Testis (tissue), 2 donors: ENCODE measurements at regions not wholly inside any gene's neighbourhood (a gene's known extent, or its start where the extent isn't known, plus 50 kb on each side); places are given as distances from the start of the nearest gene placed in this dataset.

Source experiments
- DNase-seq: peaks from one replicate; pipeline ENCODE4 v3.0.0-alpha.2; 2019
- H3K27ac ChIP-seq, 2 donors: fragments of 200-600 bp; sonication (generic); one replicate each; pipeline ENCODE4 v1.5.1; 2019
- H3K27me3 ChIP-seq: fragments of 200-600 bp; sonication (generic); one replicate; pipeline ENCODE4 v1.5.1; 2019
- H3K36me3 ChIP-seq: fragments of 200-600 bp; sonication (generic); one replicate; pipeline ENCODE4 v1.5.1; 2017; ENCODE audit warnings: low read depth; ENCODE audit errors: missing control alignments
- H3K4me1 ChIP-seq: fragments of 200-600 bp; sonication (generic); one replicate; pipeline ENCODE4 v1.5.1; 2019
- H3K4me3 ChIP-seq, 2 donors: fragments of 200-600 bp; sonication (generic); one replicate each; pipeline ENCODE4 v1.5.1; 2017 to 2019
- H3K9me3 ChIP-seq: fragments of 200-600 bp; sonication (generic); one replicate; pipeline ENCODE4 v1.5.1; 2017
- CTCF ChIP-seq, 3 experiments: fragments of 450-650 bp in 2 of 3; fragments of 200-600 bp in 1 of 3; sonication (generic) in 1 of 3; IDR thresholded peaks; one replicate each; pipeline ENCODE4 v1.5.1; 2016 to 2019; ENCODE audit warnings: antibody characterized with exemption in 3 of 3, mild to moderate bottlenecking in 2 of 3, moderate library complexity in 1 of 3
- POLR2A ChIP-seq: fragments of 450-650 bp; IDR thresholded peaks from one replicate; pipeline ENCODE4 v1.6.1; 2017; ENCODE audit warnings: antibody characterized with exemption, mild to moderate bottlenecking, moderate library complexity
- WGBS, 2 donors: methylation state at CpG; one replicate each; pipeline ENCODE4 v1.1.5; 2018; 5-methylcytosine and 5-hydroxymethylcytosine counted together
- intact Hi-C: fragments of 100-400 bp; cut with DNase I; formaldehyde crosslinking; loops from one replicate; pipeline ENCODE4 v1.15.1; 2023; ENCODE audit warnings: low total_unique reads

- no peak overlapping the region for H3K27ac ChIP-seq
- WGBS, 2 donors = 87 to 89% methylated on average over 6 of the region's 6 CpGs
- TF ChIP-seq CTCF (IDR thresholded peaks at IDR 0.05) (no peak), POLR2A (no peak)
- no peaks in the 10 kb centered on the region for H3K27me3 ChIP-seq
- intact Hi-C loops = no loop called here
- no peaks in the 10 kb centered on the region for H3K4me1 ChIP-seq
- H3K9me3 ChIP-seq = no peaks in the 10 kb centered on the region
- H3K36me3 ChIP-seq = no peaks in the 10 kb centered on the region
- no peak overlapping the region for H3K4me3 ChIP-seq
- no peak for DNase-seq
These were observed 78.7 kb upstream of the TINAGL1 start for GRCh38 chr1:31497601-31498000.

GRCh38 chr1:31498376-31499040, 77.8 kb upstream of the TINAGL1 start:
- no peaks in the 10 kb centered on the region for H3K4me1 ChIP-seq
- WGBS, 2 donors = 84 to 89% methylated on average over 10 to 11 of the region's 11 CpGs
- H3K4me3 ChIP-seq = no peak overlapping the region
- intact Hi-C loops = no loop called here
- H3K9me3 ChIP-seq = no peaks in the 10 kb centered on the region
- TF ChIP-seq POLR2A (no peak), CTCF (IDR thresholded peaks at IDR 0.05) (no peak)
- H3K27me3 ChIP-seq = no peaks in the 10 kb centered on the region
- H3K36me3 ChIP-seq = no peaks in the 10 kb centered on the region
- H3K27ac ChIP-seq = no peak overlapping the region
- DNase-seq = no peak

DNA sequence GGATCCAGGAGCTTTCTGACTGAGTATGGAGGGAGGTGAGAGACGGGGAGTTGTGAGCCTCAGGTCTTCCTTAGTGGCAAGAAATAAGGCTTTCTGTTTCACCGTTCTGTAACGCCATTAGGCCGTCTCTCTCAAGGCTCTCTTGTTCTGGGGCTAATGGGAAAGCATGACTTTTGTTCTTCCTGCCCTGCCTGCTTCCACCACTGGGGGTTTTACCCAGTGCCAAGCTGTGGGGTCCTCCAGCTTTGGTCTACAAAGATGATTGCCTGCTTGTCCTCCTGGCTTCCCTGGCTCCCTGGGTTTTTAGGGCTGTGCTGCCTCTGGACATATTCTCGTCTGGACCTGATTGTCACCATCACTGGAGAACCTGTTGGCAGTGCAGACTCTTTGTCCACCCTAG, 74.8 kb upstream of the TINAGL1 start:
- Histone ChIP-seq H3K36me3 (no peaks in the 10 kb centered on the region), H3K27ac (no peak overlapping the region), H3K27me3 (no peaks in the 10 kb centered on the region), H3K9me3 (no peaks in the 10 kb centered on the region), H3K4me1 (no peaks in the 10 kb centered on the region), H3K4me3 (no peak overlapping the region)
- 85 to 91% methylated on average over 5 of the region's 5 CpGs for WGBS, 2 donors
- no peak for DNase-seq
- TF ChIP-seq CTCF (IDR thresholded peaks at IDR 0.05) = no peak
- TF ChIP-seq POLR2A = no peak
- intact Hi-C loops = no loop called here

- H3K4me3 ChIP-seq = no peak overlapping the region
- intact Hi-C loops = no loop called here
- H3K27me3 ChIP-seq = no peaks in the 10 kb centered on the region
- no peak overlapping the region for H3K27ac ChIP-seq
- H3K4me1 ChIP-seq = no peaks in the 10 kb centered on the region
- H3K36me3 ChIP-seq = no peaks in the 10 kb centered on the region
- no peaks in the 10 kb centered on the region for H3K9me3 ChIP-seq
- 84 to 96% methylated on average over 2 of the region's 2 CpGs for WGBS, 2 donors
- no peak for DNase-seq
- TF ChIP-seq POLR2A = no peak
- no peak for TF ChIP-seq CTCF (IDR thresholded peaks at IDR 0.05)
These were observed 74.1 kb upstream of the TINAGL1 start for GRCh38 chr1:31502253-31502652.

GRCh38 chr1:31502926-31503511, 73.3 kb upstream of the TINAGL1 start:
- intact Hi-C loops = no loop called here
- Histone ChIP-seq H3K4me1 (no peaks in the 10 kb centered on the region), H3K9me3 (no peaks in the 10 kb centered on the region), H3K36me3 (no peaks in the 10 kb centered on the region), H3K27ac (no peak overlapping the region), H3K27me3 (no peaks in the 10 kb centered on the region), H3K4me3 (no peak overlapping the region)
- no peak for DNase-seq
- 71 to 80% methylated on average over 8 to 10 of the region's 11 CpGs for WGBS, 2 donors
- no peak for TF ChIP-seq CTCF (IDR thresholded peaks at IDR 0.05)
